Small intestine (tissue), 7 donors: ENCODE measurements at regions not wholly inside any gene's neighbourhood (a gene's known extent, or its start where the extent isn't known, plus 50 kb on each side); places are given as distances from the start of the nearest gene placed in this dataset.

ENCODE experiments used
- DNase-seq, 2 donors: peaks; one replicate each; pipeline versions ENCODE4 v3.0.0 to v3.0.0-alpha.2; 2013
- FAIRE-seq: peaks from 2 replicates; lab custom pipeline; 2012; peaks lifted over from hg19 to GRCh38; lab: Jason Lieb, UNC
- H3K27ac ChIP-seq, 3 donors: one replicate each; pipeline ENCODE4 v1.5.1; 2013; ENCODE audit warnings: low read length in 2 of 3, mild to moderate bottlenecking in 2 of 3, control low read depth in 1 of 3, inconsistent platforms in 1 of 3, low read depth in 1 of 3, moderate library complexity in 1 of 3
- H3K27me3 ChIP-seq, 3 donors: one replicate each; pipeline ENCODE4 v1.6.1; 2013; ENCODE audit warnings: low read length in 3 of 3, inconsistent platforms in 1 of 3; ENCODE audit not compliant: control insufficient read depth in 3 of 3, insufficient read depth in 3 of 3
- H3K36me3 ChIP-seq, 3 donors: one replicate each; pipeline ENCODE4 v1.6.1; 2013; ENCODE audit warnings: low read length in 3 of 3, inconsistent platforms in 1 of 3, low read depth in 1 of 3, mild to moderate bottlenecking in 1 of 3, moderate library complexity in 1 of 3; ENCODE audit not compliant: control insufficient read depth in 3 of 3, insufficient read depth in 2 of 3
- H3K4me1 ChIP-seq, 3 donors: one replicate each; pipeline ENCODE4 v1.6.1; 2013; ENCODE audit warnings: low read length in 2 of 3, inconsistent platforms in 1 of 3, low read depth in 1 of 3, mild to moderate bottlenecking in 1 of 3, moderate library complexity in 1 of 3; ENCODE audit not compliant: control insufficient read depth in 3 of 3, insufficient read depth in 2 of 3
- H3K4me3 ChIP-seq, 3 donors: one replicate each; pipeline ENCODE4 v1.5.1; 2013; ENCODE audit warnings: low read length in 3 of 3, control low read depth in 1 of 3, inconsistent platforms in 1 of 3, low read depth in 1 of 3, mild to moderate bottlenecking in 1 of 3, moderate library complexity in 1 of 3
- H3K9me3 ChIP-seq, 2 donors: one replicate each; pipeline ENCODE4 v1.6.1; 2013; ENCODE audit warnings: low read depth in 1 of 2, low read length in 1 of 2; ENCODE audit not compliant: control insufficient read depth in 2 of 2, insufficient read depth in 1 of 2
- WGBS, 3 donors: extraction: QIAGEN DNeasy Blood & Tissue Kit; methylation state at CpG; one replicate each; pipeline ENCODE4 v1.1.7; 2013; 5-methylcytosine and 5-hydroxymethylcytosine counted together
- donor health status: healthy with polysubstance abuse.
- donor health status: control.
- donor health status: control.
- donor health status: Bipolar disorder and iron deficiency.
- donor health status: healthy.

- no peak for DNase-seq
- Histone ChIP-seq H3K4me3 (no peak overlapping the region), H3K9me3 (no peaks in the 10 kb centered on the region), H3K27me3 (no peaks in the 10 kb centered on the region), H3K36me3 (no peaks in the 10 kb centered on the region), H3K27ac (no peak overlapping the region), H3K4me1 (no peaks in the 10 kb centered on the region)
- FAIRE-seq = no peak
- WGBS, 3 donors = 82 to 92% (median 90%) methylated on average over 11 of the region's 11 CpGs
Observed at GRCh38 chr2:234770031-234770506, 181.7 kb upstream of the SH3BP4 start.

- no peak overlapping the region for H3K4me3 ChIP-seq
- no peaks in the 10 kb centered on the region for H3K4me1 ChIP-seq
- DNase-seq (no peak), FAIRE-seq (no peak)
- H3K36me3 ChIP-seq = no peaks in the 10 kb centered on the region
- 78 to 91% (median 88%) methylated on average over 9 of the region's 9 CpGs for WGBS, 3 donors
- H3K9me3 ChIP-seq = no peaks in the 10 kb centered on the region
- no peak overlapping the region for H3K27ac ChIP-seq
- no peaks in the 10 kb centered on the region for H3K27me3 ChIP-seq
Observed at GRCh38 chr2:234768608-234769196, 183.1 kb upstream of the SH3BP4 start.

- 41 to 60% (median 54%) methylated on average over 5 of the region's 5 CpGs for WGBS, 3 donors
- no peak overlapping the region for H3K4me3 ChIP-seq
- H3K9me3 ChIP-seq = no peaks in the 10 kb centered on the region
- FAIRE-seq (no peak), DNase-seq (no peak)
- H3K36me3 ChIP-seq = no peaks in the 10 kb centered on the region
- no peak overlapping the region for H3K27ac ChIP-seq
- no peaks in the 10 kb centered on the region for H3K4me1 ChIP-seq
- H3K27me3 ChIP-seq = no peaks in the 10 kb centered on the region
Observed at GRCh38 chr2:234765279-234765678, 186.5 kb upstream of the SH3BP4 start.

- H3K36me3 ChIP-seq = no peaks in the 10 kb centered on the region
- DNase-seq = no peak
- no peak overlapping the region for H3K4me3 ChIP-seq
- no peak for FAIRE-seq
- WGBS, 3 donors = 74 to 89% (median 84%) methylated on average over 3 of the region's 3 CpGs
- no peak overlapping the region for H3K27ac ChIP-seq
- no peaks in the 10 kb centered on the region for H3K4me1 ChIP-seq
- H3K27me3 ChIP-seq = no peaks in the 10 kb centered on the region
- no peaks in the 10 kb centered on the region for H3K9me3 ChIP-seq
Observed at GRCh38 chr2:234764372-234764771, 187.4 kb upstream of the SH3BP4 start.

GRCh38 chr2:234763002-234763873 lies 188.6 kb upstream of the SH3BP4 start:
- DNase-seq = no peak
- H3K36me3 ChIP-seq = no peaks in the 10 kb centered on the region
- no peak for FAIRE-seq
- no peak overlapping the region for H3K27ac ChIP-seq
- H3K27me3 ChIP-seq = no peaks in the 10 kb centered on the region
- H3K4me1 ChIP-seq = no peaks in the 10 kb centered on the region
- H3K9me3 ChIP-seq = no peaks in the 10 kb centered on the region
- H3K4me3 ChIP-seq = no peak overlapping the region
- 64 to 81% (median 71%) methylated on average over 13 of the region's 13 CpGs for WGBS, 3 donors

- WGBS, 3 donors = 59 to 66% (median 66%) methylated on average over 4 of the region's 4 CpGs
- DNase-seq (no peak), FAIRE-seq (no peak)
- no peaks in the 10 kb centered on the region for H3K36me3 ChIP-seq
- H3K27ac ChIP-seq = no peak overlapping the region
- H3K9me3 ChIP-seq = no peaks in the 10 kb centered on the region
- H3K4me3 ChIP-seq = no peak overlapping the region
- H3K27me3 ChIP-seq = no peaks in the 10 kb centered on the region
- H3K4me1 ChIP-seq = no peaks in the 10 kb centered on the region
Observed at GRCh38 chr2:234761910-234762309, 189.9 kb upstream of the SH3BP4 start.

- Histone ChIP-seq H3K4me1 (no peaks in the 10 kb centered on the region), H3K4me3 (no peak overlapping the region), H3K27ac (no peak overlapping the region), H3K36me3 (no peaks in the 10 kb centered on the region), H3K27me3 (no peaks in the 10 kb centered on the region), H3K9me3 (peaks cover 0 to 3% of the 10 kb centered on the region in 2 donors)
- no peak for DNase-seq
- 80 to 83% (median 80%) methylated on average over 8 of the region's 8 CpGs for WGBS, 3 donors
- no peak for FAIRE-seq
Observed at GRCh38 chr2:234754126-234754525, 197.7 kb upstream of the SH3BP4 start.

- Histone ChIP-seq H3K27ac (no peak overlapping the region), H3K4me3 (no peak overlapping the region), H3K9me3 (peaks cover 0 to 4% of the 10 kb centered on the region in 2 donors), H3K36me3 (no peaks in the 10 kb centered on the region), H3K4me1 (no peaks in the 10 kb centered on the region), H3K27me3 (no peaks in the 10 kb centered on the region)
- DNase-seq (no peak), FAIRE-seq (no peak)
- WGBS, 3 donors = 71 to 81% (median 75%) methylated on average over 4 of the region's 4 CpGs
Observed at GRCh38 chr2:234753701-234754100, 198.1 kb upstream of the SH3BP4 start.
